ENCODE measurements at regions not wholly inside any gene's neighbourhood (a gene's known extent, or its start where the extent isn't known, plus 50 kb on each side); places are given as distances from the start of the nearest gene placed in this dataset.

DNA sequence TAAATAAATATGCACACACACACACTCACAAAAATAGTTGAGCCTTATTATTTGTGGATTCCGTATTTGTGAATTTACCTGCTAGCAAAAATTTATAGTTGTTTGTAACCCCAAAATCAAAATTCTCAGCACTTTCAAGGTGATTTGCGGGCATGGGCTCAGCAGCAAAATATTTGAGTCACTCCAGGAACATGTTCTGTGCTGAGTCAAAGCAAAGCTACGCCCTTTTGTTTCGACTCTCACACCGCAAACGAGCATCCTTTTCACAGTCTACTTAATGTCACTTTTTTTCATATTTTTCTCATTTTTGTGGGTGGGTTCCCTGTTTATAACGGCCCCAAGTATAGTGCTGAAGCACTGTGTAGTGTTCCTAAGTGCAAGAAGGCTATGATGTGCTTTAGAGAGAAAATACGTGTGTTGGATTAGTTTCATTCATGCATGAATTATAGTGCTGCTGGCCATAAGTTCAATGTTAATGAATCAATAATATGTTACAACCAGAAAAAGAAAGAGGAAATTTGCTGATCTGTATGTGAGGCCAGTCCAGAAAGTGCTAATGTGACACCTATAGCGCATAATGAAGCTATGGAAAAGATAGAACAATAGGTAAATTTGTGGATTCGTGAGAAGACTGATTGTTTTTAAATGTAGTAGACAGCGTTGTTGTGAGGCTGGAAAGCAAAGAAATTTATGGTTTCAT, 723.2 kb upstream of the AGA start:
- no peak overlapping the region for H3K23ac ChIP-seq (ENCODE audit: low read depth, low read length, poor library complexity)
- 100% methylated on average over 2 of the region's 11 CpGs; no CpG with 5 or more reads in 1 of the 2 donors for WGBS, 2 donors (ENCODE audit: extremely low coverage in 2 of 2, insufficient read length in 2 of 2, insufficient replicate concordance in 1 of 2)
- no peak overlapping the region for H3K4me2 ChIP-seq (ENCODE audit: insufficient read depth, low read length, poor library complexity, severe bottlenecking)
- no peaks in the 10 kb centered on the region for H3K4me1 ChIP-seq (ENCODE audit: control insufficient read depth in 2 of 2, insufficient read depth in 1 of 2, low read depth in 1 of 2, low read length in 2 of 2)
- H4K91ac ChIP-seq (ENCODE audit: low read depth, low read length, poor library complexity), result no peak overlapping the region
- H3K36me3 ChIP-seq (replicated peaks in 1 of 2; ENCODE audit: control insufficient read depth in 2 of 2, insufficient read depth in 2 of 2, low read length in 2 of 2), result no peaks in the 10 kb centered on the region
- no peak overlapping the region for H2BK12ac ChIP-seq (ENCODE audit: low read length)
- no peak overlapping the region for H2BK120ac ChIP-seq (ENCODE audit: low read depth, low read length)
- no peak overlapping the region for H2BK5ac ChIP-seq (ENCODE audit: low read length)
- no peak overlapping the region for H2AFZ ChIP-seq (ENCODE audit: low read length)
- no peak for DNase-seq (ENCODE audit: low spot score)
- no peak overlapping the region for H3K4ac ChIP-seq (ENCODE audit: low read length)
- no peak overlapping the region for H3K4me3 ChIP-seq (ENCODE audit: low read length in 2 of 2)
- H3K79me1 ChIP-seq (ENCODE audit: low read depth, low read length), result no peaks in the 10 kb centered on the region
- no peak overlapping the region for H3K27ac ChIP-seq (replicated peaks; ENCODE audit: low read length)
- no peak overlapping the region for H3K9ac ChIP-seq (ENCODE audit: low read depth, low read length, poor library complexity)
- no peak overlapping the region for H2BK15ac ChIP-seq (ENCODE audit: low read length)
- no peak overlapping the region for H2AK5ac ChIP-seq (ENCODE audit: low read depth, low read length)
- peaks cover 3 to 6% of the 10 kb centered on the region in 2 donors for H3K9me3 ChIP-seq (replicated peaks in 1 of 2; ENCODE audit: control insufficient read depth in 2 of 2, insufficient read depth in 1 of 2, low read depth in 1 of 2, low read length in 2 of 2)
- no peaks in the 10 kb centered on the region for H3K27me3 ChIP-seq (ENCODE audit: control insufficient read depth in 3 of 3, insufficient read depth in 3 of 3, low read depth in 1 of 3, low read length in 3 of 3)
- H3K18ac ChIP-seq (ENCODE audit: low read length), result no peak overlapping the region
- no peak overlapping the region for H3K14ac ChIP-seq (ENCODE audit: low read length)
- H4K8ac ChIP-seq (ENCODE audit: low read depth, low read length), result no peak overlapping the region

DNA sequence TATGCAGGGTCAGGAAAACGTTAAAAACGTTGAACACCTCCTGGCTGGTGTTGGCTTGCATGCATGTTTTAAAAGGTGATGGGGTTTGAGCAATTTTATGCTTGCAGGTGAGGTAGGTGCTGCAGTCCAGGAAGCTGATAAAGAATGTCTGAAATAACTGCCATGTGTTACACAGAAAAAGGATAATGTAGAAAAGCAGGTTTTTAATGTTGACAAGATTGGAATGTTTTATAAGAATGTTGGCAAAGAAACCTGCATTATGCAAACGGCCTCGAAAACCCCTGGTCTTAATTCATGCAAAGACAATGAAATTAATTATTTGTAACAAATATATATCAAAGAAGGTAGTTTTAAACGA, 723.7 kb upstream of the AGA start:
- Histone ChIP-seq H3K36me3 (replicated peaks in 1 of 2; ENCODE audit: control insufficient read depth in 2 of 2, insufficient read depth in 2 of 2, low read length in 2 of 2) (no peaks in the 10 kb centered on the region), H2AK5ac (ENCODE audit: low read depth, low read length) (no peak overlapping the region), H3K4me2 (ENCODE audit: insufficient read depth, low read length, poor library complexity, severe bottlenecking) (no peak overlapping the region), H3K9me3 (replicated peaks in 1 of 2; ENCODE audit: control insufficient read depth in 2 of 2, insufficient read depth in 1 of 2, low read depth in 1 of 2, low read length in 2 of 2) (peaks cover under 1 to 3% of the 10 kb centered on the region in 2 donors), H3K27me3 (ENCODE audit: control insufficient read depth in 3 of 3, insufficient read depth in 3 of 3, low read depth in 1 of 3, low read length in 3 of 3) (no peaks in the 10 kb centered on the region), H2BK120ac (ENCODE audit: low read depth, low read length) (no peak overlapping the region), H2BK15ac (ENCODE audit: low read length) (no peak overlapping the region), H3K4me1 (ENCODE audit: control insufficient read depth in 2 of 2, insufficient read depth in 1 of 2, low read depth in 1 of 2, low read length in 2 of 2) (no peaks in the 10 kb centered on the region), H2AFZ (ENCODE audit: low read length) (no peak overlapping the region), H3K27ac (replicated peaks; ENCODE audit: low read length) (no peak overlapping the region), H2BK12ac (ENCODE audit: low read length) (no peak overlapping the region), H3K23ac (ENCODE audit: low read depth, low read length, poor library complexity) (no peak overlapping the region), H2BK5ac (ENCODE audit: low read length) (no peak overlapping the region), H4K91ac (ENCODE audit: low read depth, low read length, poor library complexity) (no peak overlapping the region), H3K9ac (ENCODE audit: low read depth, low read length, poor library complexity) (no peak overlapping the region), H3K14ac (ENCODE audit: low read length) (no peak overlapping the region), H3K79me1 (ENCODE audit: low read depth, low read length) (no peaks in the 10 kb centered on the region), H3K4ac (ENCODE audit: low read length) (no peak overlapping the region), H3K18ac (ENCODE audit: low read length) (no peak overlapping the region), H4K8ac (ENCODE audit: low read depth, low read length) (no peak overlapping the region), H3K4me3 (ENCODE audit: low read length in 2 of 2) (no peak overlapping the region)
- no peak for DNase-seq (ENCODE audit: low spot score)
- no CpG with 5 or more reads among the region's 5 CpGs for WGBS, 2 donors (ENCODE audit: extremely low coverage in 2 of 2, insufficient read length in 2 of 2, insufficient replicate concordance in 1 of 2)

DNA sequence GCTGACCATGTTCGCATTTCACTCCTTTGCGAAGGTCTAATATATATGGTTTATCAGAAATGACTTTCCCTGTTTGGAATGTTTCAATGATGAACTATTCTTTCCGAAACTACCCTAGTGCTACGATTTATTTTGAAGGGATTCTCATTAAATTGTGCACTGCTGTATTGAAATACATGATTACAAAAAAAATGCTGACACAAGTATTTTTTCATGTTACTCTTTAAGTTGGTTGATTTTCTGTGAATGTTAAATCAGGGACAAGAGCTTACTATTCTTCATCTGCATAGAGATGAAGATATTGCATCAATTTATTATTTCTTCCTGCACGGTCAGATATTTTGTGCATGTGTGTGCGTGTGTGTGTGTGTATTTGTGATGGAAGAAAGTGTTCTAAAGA, 731.5 kb upstream of the AGA start:
- no peak overlapping the region for H2AFZ ChIP-seq (ENCODE audit: low read length)
- H3K9ac ChIP-seq (ENCODE audit: low read depth, low read length, poor library complexity), result no peak overlapping the region
- no peaks in the 10 kb centered on the region for H3K4me1 ChIP-seq (ENCODE audit: control insufficient read depth in 2 of 2, insufficient read depth in 1 of 2, low read depth in 1 of 2, low read length in 2 of 2)
- no peak overlapping the region for H2BK12ac ChIP-seq (ENCODE audit: low read length)
- H3K27me3 ChIP-seq (ENCODE audit: control insufficient read depth in 3 of 3, insufficient read depth in 3 of 3, low read depth in 1 of 3, low read length in 3 of 3), result no peaks in the 10 kb centered on the region
- H2AK5ac ChIP-seq (ENCODE audit: low read depth, low read length), result no peak overlapping the region
- no peak overlapping the region for H3K27ac ChIP-seq (replicated peaks; ENCODE audit: low read length)
- no peak overlapping the region for H4K91ac ChIP-seq (ENCODE audit: low read depth, low read length, poor library complexity)
- H3K36me3 ChIP-seq (replicated peaks in 1 of 2; ENCODE audit: control insufficient read depth in 2 of 2, insufficient read depth in 2 of 2, low read length in 2 of 2), result no peaks in the 10 kb centered on the region
- no peak overlapping the region for H3K4ac ChIP-seq (ENCODE audit: low read length)
- H3K23ac ChIP-seq (ENCODE audit: low read depth, low read length, poor library complexity), result no peak overlapping the region
- no CpG with 5 or more reads among the region's 6 CpGs for WGBS, 2 donors (ENCODE audit: extremely low coverage in 2 of 2, insufficient read length in 2 of 2, insufficient replicate concordance in 1 of 2)
- no peak overlapping the region for H3K4me3 ChIP-seq (ENCODE audit: low read length in 2 of 2)
- H3K18ac ChIP-seq (ENCODE audit: low read length), result no peak overlapping the region
- no peaks in the 10 kb centered on the region for H3K9me3 ChIP-seq (replicated peaks in 1 of 2; ENCODE audit: control insufficient read depth in 2 of 2, insufficient read depth in 1 of 2, low read depth in 1 of 2, low read length in 2 of 2)
- no peak overlapping the region for H3K14ac ChIP-seq (ENCODE audit: low read length)
- H2BK120ac ChIP-seq (ENCODE audit: low read depth, low read length), result no peak overlapping the region
- no peak for DNase-seq (ENCODE audit: low spot score)
- no peak overlapping the region for H2BK15ac ChIP-seq (ENCODE audit: low read length)
- no peak overlapping the region for H4K8ac ChIP-seq (ENCODE audit: low read depth, low read length)
- H2BK5ac ChIP-seq (ENCODE audit: low read length), result no peak overlapping the region
- no peaks in the 10 kb centered on the region for H3K79me1 ChIP-seq (ENCODE audit: low read depth, low read length)
- H3K4me2 ChIP-seq (ENCODE audit: insufficient read depth, low read length, poor library complexity, severe bottlenecking), result no peak overlapping the region

DNA sequence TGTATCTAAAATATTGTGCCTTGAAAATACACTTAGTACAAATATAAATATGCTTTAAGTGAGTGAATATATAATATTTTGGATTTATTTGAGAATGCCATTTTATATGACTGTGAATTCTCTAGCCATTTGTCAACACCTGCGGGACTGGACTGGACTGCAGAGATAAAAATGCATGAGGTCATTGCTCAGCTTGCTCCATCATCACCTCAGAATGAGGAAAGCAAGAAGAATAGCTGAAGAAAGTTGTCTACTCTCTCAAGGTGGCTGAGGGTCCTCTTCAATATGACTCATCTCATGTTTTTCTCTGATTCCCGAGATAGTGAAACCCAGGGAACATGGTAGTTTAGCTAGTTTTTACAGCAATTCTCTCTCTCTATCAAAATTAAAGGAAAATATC, 732.5 kb upstream of the AGA start:
- H2BK5ac ChIP-seq (ENCODE audit: low read length), result no peak overlapping the region
- WGBS, 2 donors (ENCODE audit: extremely low coverage in 2 of 2, insufficient read length in 2 of 2, insufficient replicate concordance in 1 of 2), result no CpG with 5 or more reads among the region's 2 CpGs
- H4K91ac ChIP-seq (ENCODE audit: low read depth, low read length, poor library complexity), result no peak overlapping the region
- no peak overlapping the region for H3K4me2 ChIP-seq (ENCODE audit: insufficient read depth, low read length, poor library complexity, severe bottlenecking)
- no peaks in the 10 kb centered on the region for H3K27me3 ChIP-seq (ENCODE audit: control insufficient read depth in 3 of 3, insufficient read depth in 3 of 3, low read depth in 1 of 3, low read length in 3 of 3)
- H3K4ac ChIP-seq (ENCODE audit: low read length), result no peak overlapping the region
- no peaks in the 10 kb centered on the region for H3K9me3 ChIP-seq (replicated peaks in 1 of 2; ENCODE audit: control insufficient read depth in 2 of 2, insufficient read depth in 1 of 2, low read depth in 1 of 2, low read length in 2 of 2)
- H3K36me3 ChIP-seq (replicated peaks in 1 of 2; ENCODE audit: control insufficient read depth in 2 of 2, insufficient read depth in 2 of 2, low read length in 2 of 2), result no peaks in the 10 kb centered on the region
- no peak overlapping the region for H3K9ac ChIP-seq (ENCODE audit: low read depth, low read length, poor library complexity)
- no peak overlapping the region for H3K18ac ChIP-seq (ENCODE audit: low read length)
- no peak overlapping the region for H2BK15ac ChIP-seq (ENCODE audit: low read length)
- H3K14ac ChIP-seq (ENCODE audit: low read length), result no peak overlapping the region
- no peaks in the 10 kb centered on the region for H3K79me1 ChIP-seq (ENCODE audit: low read depth, low read length)
- DNase-seq (ENCODE audit: low spot score), result no peak
- H3K27ac ChIP-seq (replicated peaks; ENCODE audit: low read length), result no peak overlapping the region
- H4K8ac ChIP-seq (ENCODE audit: low read depth, low read length), result no peak overlapping the region
- H2AK5ac ChIP-seq (ENCODE audit: low read depth, low read length), result no peak overlapping the region
- H2AFZ ChIP-seq (ENCODE audit: low read length), result no peak overlapping the region
- no peaks in the 10 kb centered on the region for H3K4me1 ChIP-seq (ENCODE audit: control insufficient read depth in 2 of 2, insufficient read depth in 1 of 2, low read depth in 1 of 2, low read length in 2 of 2)
- H2BK120ac ChIP-seq (ENCODE audit: low read depth, low read length), result no peak overlapping the region
- H2BK12ac ChIP-seq (ENCODE audit: low read length), result no peak overlapping the region
- no peak overlapping the region for H3K4me3 ChIP-seq (ENCODE audit: low read length in 2 of 2)
- no peak overlapping the region for H3K23ac ChIP-seq (ENCODE audit: low read depth, low read length, poor library complexity)

Data from neuronal stem cell (in vitro differentiated cells).